HuH-7 (cell line): ENCODE measurements at regions not wholly inside any gene's neighbourhood (a gene's known extent, or its start where the extent isn't known, plus 50 kb on each side); places are given as distances from the start of the nearest gene placed in this dataset.
"Not testable (repeated sequence)": the region's sequence is repeated elsewhere in the genome, so short reads cannot be mapped to it uniquely, and the experiment has no call there.

Experiments
- DNase-seq: peaks from one replicate; pipeline ENCODE4 v3.0.0; 2011; ENCODE audit warnings: low spot score

- DNase-seq: no peak
Observed at GRCh38 chr5:97488126-97488668, 305.1 kb upstream of the RIOK2 start.

GRCh38 chr5:97489010-97489840 is 306.2 kb upstream of the RIOK2 start:
- no peak for DNase-seq

- no peak for DNase-seq
Observed at GRCh38 chr5:97494465-97494864, 311.4 kb upstream of the RIOK2 start.

GRCh38 chr5:97495301-97495700 is 312.3 kb upstream of the RIOK2 start:
- no peak for DNase-seq

GRCh38 chr5:97496037-97496436 is 313.0 kb upstream of the RIOK2 start:
- DNase-seq: no peak

GRCh38 chr5:97498657-97499056 is 315.6 kb upstream of the RIOK2 start:
- DNase-seq: no peak

DNA sequence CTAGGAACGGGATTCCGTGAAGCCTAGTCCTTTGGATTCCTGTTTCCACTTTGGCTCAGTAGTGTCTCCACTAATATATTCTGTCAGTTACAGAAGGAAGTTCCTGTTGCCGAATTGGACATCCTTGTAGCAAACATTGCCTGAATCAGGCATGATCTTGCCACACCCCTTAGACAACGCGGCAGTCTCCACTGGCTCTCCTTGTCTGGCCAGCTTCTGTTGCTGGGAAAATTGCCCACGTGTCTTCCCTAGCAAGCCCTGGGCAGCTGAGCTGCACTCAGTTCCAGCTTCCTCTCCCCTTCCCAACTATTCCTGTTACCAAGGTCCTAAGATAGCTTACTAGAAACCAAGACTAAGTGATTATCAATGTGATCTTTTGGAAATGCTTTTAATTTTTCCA is 316.6 kb upstream of the RIOK2 start:
- no peak for DNase-seq

DNA sequence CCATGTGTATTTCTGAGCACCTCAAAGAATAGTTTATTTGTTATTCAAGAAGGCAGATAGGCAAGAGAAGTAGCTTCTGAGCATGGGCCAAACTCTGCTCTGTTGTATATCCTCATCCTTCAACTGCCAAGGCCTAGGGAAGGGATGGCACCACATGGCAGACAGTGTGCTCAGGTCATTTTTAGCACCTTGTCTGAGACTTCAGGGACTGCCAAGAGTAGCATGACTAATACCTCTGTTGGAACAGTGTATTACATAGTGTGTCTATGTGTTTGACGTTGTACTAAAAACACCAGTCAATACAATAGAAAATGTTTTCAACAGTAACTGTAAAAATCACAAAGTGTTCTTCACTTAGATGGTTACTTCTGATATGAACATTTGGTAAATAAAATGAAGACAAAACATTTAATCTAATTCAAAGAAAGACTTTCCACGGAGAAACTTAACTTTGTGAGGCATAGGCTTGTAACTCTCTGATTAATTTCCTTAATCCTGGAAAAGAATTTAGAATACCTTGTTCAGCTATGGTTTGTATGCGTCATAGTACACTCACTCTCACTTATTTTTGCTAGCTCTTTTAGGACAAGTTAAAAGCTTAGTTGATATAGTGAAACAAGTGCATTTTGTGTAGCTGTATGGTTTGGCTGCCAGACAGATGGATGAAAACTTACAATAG is 318.4 kb upstream of the RIOK2 start:
- DNase-seq: no peak

- no peak for DNase-seq
Observed at GRCh38 chr5:97501965-97502305, 318.9 kb upstream of the RIOK2 start.

- DNase-seq: no peak
Observed at GRCh38 chr5:97508864-97509263, 325.8 kb upstream of the RIOK2 start.

DNA sequence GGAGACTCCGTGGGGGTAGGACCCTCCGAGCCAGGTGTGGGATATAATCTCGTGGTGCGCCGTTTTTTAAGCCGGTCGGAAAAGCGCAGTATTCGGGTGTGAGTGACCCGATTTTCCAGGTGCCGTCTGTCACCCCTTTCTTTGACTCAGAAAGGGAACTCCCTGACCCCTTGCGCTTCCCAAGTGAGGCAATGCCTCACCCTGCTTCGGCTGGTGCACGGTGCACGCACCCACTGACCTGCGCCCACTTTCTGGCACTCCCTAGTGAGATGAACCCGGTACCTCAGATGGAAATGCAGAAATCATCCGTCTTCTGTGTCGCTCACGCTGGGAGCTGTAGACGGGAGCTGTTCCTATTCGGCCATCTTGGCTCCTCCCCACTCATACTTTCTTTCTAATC is 336.5 kb upstream of the RIOK2 start:
- DNase-seq: not testable (repeated sequence)

DNA sequence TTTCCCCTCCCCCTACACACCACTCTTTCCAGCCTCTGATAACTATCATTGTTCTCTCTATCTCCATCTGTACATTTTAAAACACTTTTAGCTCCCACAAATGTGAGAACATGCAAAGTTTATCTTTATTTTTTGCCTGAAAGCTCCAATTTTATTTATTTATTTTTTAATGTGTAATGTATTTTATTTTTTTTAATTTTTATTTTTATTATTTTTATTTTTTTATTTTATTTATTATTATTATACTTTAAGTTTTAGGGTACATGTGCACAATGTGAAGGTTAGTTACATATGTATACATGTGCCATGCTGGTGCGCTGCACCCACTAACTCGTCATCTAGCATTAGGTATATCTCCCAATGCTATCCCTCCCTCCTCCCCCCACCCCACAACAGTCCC is 340.3 kb upstream of the RIOK2 start:
- not testable (repeated sequence) for DNase-seq

GRCh38 chr5:97525780-97526179 is 342.7 kb upstream of the RIOK2 start:
- no peak for DNase-seq

DNA sequence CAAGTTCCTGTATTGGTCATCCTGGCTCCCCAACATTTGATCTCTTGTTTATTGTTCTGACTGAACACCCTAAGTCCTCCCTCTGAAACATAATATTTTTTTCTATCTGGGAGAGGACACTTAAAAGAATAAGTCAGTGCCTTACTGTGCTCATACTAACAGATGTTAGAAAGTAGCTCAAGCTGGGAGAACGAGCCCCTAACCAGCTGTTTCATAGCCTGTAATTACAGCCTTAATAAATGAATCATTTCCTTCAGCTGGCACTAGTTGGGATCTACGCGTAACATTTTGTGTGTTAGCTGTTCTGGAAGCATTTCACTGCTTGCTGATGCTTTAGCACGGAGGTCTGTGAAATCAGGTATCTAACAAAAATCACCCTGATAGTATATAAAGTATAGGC is 345.9 kb upstream of the RIOK2 start:
- DNase-seq: no peak

DNA sequence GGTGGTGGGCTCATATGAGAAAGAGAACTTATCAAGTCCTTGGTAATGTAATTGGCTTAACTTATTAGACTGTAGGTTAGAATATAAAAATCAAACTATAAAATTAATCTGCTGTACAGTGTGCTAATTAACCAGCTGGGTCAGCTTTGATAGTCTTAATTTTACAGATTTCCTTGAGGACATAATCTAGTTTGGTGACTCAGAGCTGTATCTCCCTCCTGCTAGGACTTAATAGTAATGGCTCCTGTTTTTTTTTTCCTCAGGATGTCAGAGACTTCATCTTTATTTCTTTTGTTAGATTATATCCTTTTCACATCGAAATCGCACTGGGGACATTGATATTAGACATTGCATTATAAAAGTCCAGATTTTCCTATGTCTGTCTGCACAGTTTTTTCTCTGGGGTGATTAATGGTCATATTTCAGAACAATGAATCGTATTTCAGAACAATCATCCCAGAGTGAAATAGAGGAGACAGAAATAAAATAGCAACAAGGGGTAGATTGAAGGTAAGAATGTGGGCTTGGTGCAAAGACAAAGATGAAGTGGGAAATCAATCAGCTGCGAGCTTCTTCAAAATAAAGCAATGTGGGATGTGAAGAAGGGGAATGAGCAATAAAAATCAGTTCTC is 346.4 kb upstream of the RIOK2 start:
- no peak for DNase-seq

DNA sequence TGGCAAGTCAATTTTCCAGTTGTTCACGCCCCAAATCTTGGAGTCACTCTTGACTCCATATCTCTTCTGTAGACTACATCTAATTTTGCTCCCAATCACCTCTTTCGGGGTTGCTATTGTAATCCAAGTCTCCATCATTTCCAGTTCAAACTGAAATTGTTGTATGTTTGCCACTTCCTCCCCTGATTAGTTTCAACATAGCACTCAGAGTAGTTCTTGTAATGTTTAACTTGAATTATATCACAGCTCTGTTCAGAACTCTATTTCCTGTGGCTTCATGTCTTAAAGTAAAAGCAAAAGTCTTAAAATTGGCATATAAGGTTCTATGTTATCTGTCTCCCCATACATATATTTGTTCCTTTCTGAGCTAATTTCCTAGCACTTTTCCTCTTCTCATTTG is 348.5 kb upstream of the RIOK2 start:
- DNase-seq: no peak

DNA sequence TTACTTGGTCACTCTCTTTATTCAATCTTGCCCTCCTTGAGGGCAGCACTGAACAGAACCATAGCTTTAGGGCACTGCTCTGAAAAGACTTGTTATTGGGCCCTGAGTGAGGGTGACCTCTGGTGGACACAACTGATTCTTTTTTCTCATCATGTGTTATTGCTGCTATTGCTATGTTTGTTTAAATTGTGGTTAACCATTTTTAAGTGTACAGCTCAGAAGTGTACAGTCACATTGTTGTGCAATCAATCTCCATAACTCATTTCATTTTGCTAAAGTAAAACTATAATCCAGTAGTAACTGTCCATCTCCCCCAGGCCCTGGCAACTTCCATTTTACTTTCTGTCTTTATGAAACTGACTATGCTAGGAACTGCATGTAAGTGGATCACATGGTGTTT is 351.1 kb upstream of the RIOK2 start:
- DNase-seq: peak; percentile 48

DNA sequence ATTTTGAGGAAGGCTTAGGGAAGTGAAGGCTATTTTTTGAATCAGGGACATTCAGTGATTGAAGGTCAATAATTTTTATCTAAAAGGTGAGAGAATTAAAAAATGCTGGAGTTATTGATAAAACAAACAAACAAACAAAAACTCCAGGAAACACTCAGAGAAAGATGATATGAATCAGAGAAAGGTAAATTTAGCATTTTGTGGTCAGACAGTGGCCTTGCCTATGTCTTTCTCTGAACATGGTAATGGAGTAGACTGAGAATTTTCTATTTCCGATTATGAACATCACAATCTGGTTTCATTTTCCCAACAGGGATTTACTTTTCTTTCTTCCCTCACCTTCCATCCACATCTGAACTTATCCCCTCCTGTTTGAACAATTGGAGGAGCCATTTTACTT is 353.6 kb upstream of the RIOK2 start:
- DNase-seq: no peak

- DNase-seq: no peak
Observed at GRCh38 chr5:97538912-97539311, 355.9 kb upstream of the RIOK2 start.

- DNase-seq: no peak
Observed at GRCh38 chr5:97541864-97542263, 358.8 kb upstream of the RIOK2 start.

DNA sequence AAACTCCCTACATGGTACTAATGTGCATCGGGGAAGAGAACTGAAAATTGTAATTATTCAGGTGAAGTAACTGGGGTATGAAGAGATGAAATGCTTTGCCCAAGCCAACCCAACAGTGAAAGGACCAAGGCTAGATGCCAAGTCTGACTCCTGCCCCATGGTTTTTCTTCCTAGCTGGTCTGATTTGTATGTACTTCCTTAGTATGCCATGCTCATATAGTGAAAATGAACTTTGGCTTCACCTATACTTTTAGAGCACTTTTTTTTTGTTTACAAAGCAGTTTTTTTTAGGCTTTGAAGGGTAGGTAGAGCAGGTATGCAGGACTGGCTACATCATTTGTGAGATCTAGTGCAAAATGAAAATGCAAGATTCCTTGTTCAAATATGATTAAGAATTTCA is 359.4 kb upstream of the RIOK2 start:
- DNase-seq: no peak

DNA sequence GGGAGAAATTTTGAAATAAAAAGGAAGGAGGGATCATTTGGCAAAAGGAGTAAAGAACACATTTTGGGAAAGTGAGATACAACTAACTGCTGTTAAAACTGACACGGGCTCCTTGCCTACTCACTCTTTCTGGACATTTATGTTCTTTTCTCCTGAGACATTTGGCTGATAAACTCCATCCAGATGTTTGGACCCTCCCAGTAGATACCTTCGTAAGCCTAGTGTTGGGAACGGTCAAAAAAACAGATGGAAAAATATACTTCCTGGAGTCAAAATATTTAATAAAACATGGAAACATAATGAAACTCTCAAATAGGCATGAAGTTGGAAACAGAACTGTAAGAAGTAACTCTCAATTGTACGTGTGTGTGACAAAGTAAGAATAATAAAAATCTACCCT is 360.1 kb upstream of the RIOK2 start:
- DNase-seq: no peak

DNA sequence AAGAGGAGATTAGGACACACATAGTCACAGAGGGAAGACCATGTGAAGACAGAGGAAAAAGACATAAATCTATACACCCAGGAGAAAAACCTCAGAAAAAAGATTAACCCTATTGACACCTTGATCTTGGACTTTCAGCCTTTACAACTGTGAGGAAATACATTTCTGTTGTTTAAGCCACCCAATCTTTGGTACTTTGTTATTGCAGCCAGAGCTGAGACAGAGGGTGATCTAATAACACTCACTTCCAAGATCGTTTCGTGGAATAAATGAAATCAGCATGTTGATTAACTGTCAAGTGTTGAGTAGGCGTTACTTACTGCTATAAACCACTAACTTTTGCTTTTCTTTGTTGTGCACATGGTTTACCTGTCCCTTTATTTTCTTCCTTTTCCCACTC is 361.2 kb upstream of the RIOK2 start:
- DNase-seq: no peak
